ENCODE measurements at regions not wholly inside any gene's neighbourhood (a gene's known extent, or its start where the extent isn't known, plus 50 kb on each side); places are given as distances from the start of the nearest gene placed in this dataset.

DNA sequence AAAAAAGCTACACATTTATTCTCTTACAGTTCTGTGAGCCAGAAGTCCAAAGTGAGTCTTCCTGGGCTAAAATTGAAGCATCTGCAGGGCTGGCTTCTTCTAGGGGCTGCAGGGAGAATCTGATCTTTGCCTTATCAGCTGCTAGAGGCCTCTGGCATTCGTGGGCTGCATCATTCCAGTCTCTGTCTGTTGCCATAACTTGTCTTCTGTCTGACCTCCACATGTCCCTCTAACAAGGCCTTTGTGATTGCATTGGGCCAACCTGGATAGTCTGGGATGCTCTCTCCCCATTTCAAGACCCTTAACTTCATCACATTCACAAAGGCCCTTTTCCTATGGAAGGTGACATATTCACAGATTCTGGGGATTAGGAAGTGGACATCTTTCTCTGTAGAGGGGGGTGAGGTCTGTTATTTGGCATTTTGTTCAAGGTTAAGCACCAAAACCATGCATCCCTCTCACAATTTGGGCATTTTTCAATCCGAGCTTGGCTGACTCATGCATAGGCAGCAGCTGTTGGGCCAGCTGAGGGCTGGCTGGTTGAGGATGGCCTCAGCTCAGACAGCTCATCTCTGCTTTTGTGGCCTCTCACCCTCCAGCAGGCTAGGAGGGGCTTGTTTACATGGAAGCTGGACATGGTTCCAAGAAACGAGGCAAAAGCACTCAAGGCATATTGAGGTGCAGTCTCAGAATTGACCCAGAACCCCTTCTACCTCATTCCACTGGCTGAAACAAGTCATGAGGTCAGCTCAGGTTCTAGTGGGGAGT is 116.1 kb upstream of the NXT1 start:
- WGBS, 2 experiments (ENCODE audit: extremely low coverage in 2 of 2, insufficient read length in 1 of 2): no CpG with 5 or more reads among the region's 3 CpGs
- DNase-seq: peak; percentile 55

More for the DNA sequence above, 116.1 kb upstream of the NXT1 start:
- Histone ChIP-seq H4K8ac (ENCODE audit: low read depth in 2 of 2, low read length in 2 of 2) (no peak overlapping the region), H2AFZ (replicated peaks; ENCODE audit: low read length, poor library complexity) (no peak overlapping the region), H4K20me1 (ENCODE audit: insufficient read depth, low read length) (no peaks in the 10 kb centered on the region), H3K27me3 (ENCODE audit: control insufficient read depth, insufficient read depth, low read length) (peaks cover 6% of the 10 kb centered on the region; the same call in 1 of the 2 replicates), H3K4me1 (ENCODE audit: control insufficient read depth, insufficient read depth, low read length) (peaks cover 5% of the 10 kb centered on the region; the same call in 1 of the 2 replicates), H3K23ac (ENCODE audit: low read depth, low read length) (no peak overlapping the region), H3K18ac (ENCODE audit: low read depth, low read length) (no peak overlapping the region), H3K9me3 (ENCODE audit: control insufficient read depth, insufficient read depth, low read length) (0 out of 2 replicates have a peak, but pooled peaks cover 4% of the 10 kb centered on the region), H2BK120ac (ENCODE audit: low read depth, low read length) (no peak overlapping the region), H3K56ac (ENCODE audit: extremely low read depth, insufficient read depth, low read length) (no peak overlapping the region), H3K9ac (ENCODE audit: low read depth, low read length) (no peak overlapping the region), H2BK20ac (ENCODE audit: low read depth, low read length) (no peak overlapping the region), H2AK9ac (replicated peaks; ENCODE audit: low read depth, low read length, poor library complexity) (no peak overlapping the region), H2BK5ac (ENCODE audit: low read depth, low read length, poor library complexity, severe bottlenecking) (no peak overlapping the region), H4K5ac (ENCODE audit: low read depth, low read length) (no peak overlapping the region), H3K14ac (replicated peaks; ENCODE audit: low read depth, low read length) (no peak overlapping the region), H2BK15ac (ENCODE audit: low read depth, low read length) (no peak overlapping the region), H3K36me3 (ENCODE audit: control insufficient read depth, insufficient read depth, low read length) (no peaks in the 10 kb centered on the region), H3K4me2 (ENCODE audit: low read depth, low read length) (no peak overlapping the region), H3K4ac (ENCODE audit: low read depth, low read length) (no peak overlapping the region), H3K79me1 (ENCODE audit: low read depth in 1 of 2, low read length in 2 of 2) (no peaks in the 10 kb centered on the region), H2AK5ac (ENCODE audit: low read depth, low read length) (no peak overlapping the region), H3K9me1 (ENCODE audit: insufficient read depth, low read length) (peaks cover 7% of the 10 kb centered on the region; the same call in 1 of the 2 replicates), H3K27ac (ENCODE audit: insufficient read depth, low read length) (no peak overlapping the region), H4K91ac (ENCODE audit: insufficient read depth, low read depth, low read length) (no peak overlapping the region), H3K4me3 (ENCODE audit: insufficient read depth, low read depth, low read length) (no peak overlapping the region)
- TF ChIP-seq, protein P1, sequence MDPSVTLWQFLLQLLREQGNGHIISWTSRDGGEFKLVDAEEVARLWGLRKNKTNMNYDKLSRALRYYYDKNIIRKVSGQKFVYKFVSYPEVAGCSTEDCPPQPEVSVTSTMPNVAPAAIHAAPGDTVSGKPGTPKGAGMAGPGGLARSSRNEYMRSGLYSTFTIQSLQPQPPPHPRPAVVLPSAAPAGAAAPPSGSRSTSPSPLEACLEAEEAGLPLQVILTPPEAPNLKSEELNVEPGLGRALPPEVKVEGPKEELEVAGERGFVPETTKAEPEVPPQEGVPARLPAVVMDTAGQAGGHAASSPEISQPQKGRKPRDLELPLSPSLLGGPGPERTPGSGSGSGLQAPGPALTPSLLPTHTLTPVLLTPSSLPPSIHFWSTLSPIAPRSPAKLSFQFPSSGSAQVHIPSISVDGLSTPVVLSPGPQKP (IDR thresholded peaks at IDR 0.05; ENCODE audit: borderline replicate concordance, low read depth, low read length): no peak
- peak; percentile 28; the same call in 1 of the 2 replicates for TF ChIP-seq FOS (IDR thresholded peaks at IDR 0.05; ENCODE audit: low read depth, low read length)
- intact Hi-C loops (cut with micrococcal nuclease): loop anchor here (1.0 to 5.0 kb wide), 2 partner anchors 172 to 543 kb away; no protein-coding TSS in a partner anchor
- ChIA-PET CTCF (interaction anchor here (0.9 to 2.1 kb wide), 10 partner anchors 10 to 542 kb away, joined by 3 to 19 read pairs (median 5); partner anchors contain the start of gene NXT1), POLR2A (ENCODE audit: unreplicated experiment) (interaction anchor here (0.6 kb wide), 1 partner anchor 90 kb away, joined by 4 read pairs; no protein-coding TSS in a partner anchor)
- BruUV-seq (replicated peaks): no TSS peak
- in situ Hi-C loops (cut with MboI; ENCODE audit: low sequenced_read_pairs): loop anchor here (10.0 kb wide), 1 partner anchor 540 kb away; no protein-coding TSS in a partner anchor
- dilution Hi-C loops (cut with HindIII; ENCODE audit: low sequenced_read_pairs, unreplicated experiment): no loop called here
- peak; percentile 74 for ATAC-seq (ENCODE audit: low read depth)
